OCI-LY7 (cell line): ENCODE measurements at regions not wholly inside any gene's neighbourhood (a gene's known extent, or its start where the extent isn't known, plus 50 kb on each side); places are given as distances from the start of the nearest gene placed in this dataset.

ENCODE experiments used
- CTCF ChIP-seq: fragments of 200-600 bp; sonication (generic); conservative IDR thresholded peaks from 2 replicates; pipeline ENCODE4 v1.5.1; 2014; ENCODE audit warnings: mild to moderate bottlenecking, antibody characterized with exemption, low read length, moderate library complexity, mixed read lengths
- EZH2phosphoT487 ChIP-seq: fragments of 200-600 bp; sonication (generic); IDR thresholded peaks from 2 replicates; pipeline ENCODE4 v1.6.1; 2018; ENCODE audit warnings: low read depth, borderline replicate concordance, mild to moderate bottlenecking, mixed run types, antibody characterized with exemption, low read length, moderate library complexity, mixed read lengths

- TF ChIP-seq CTCF (no peak), EZH2phosphoT487 (no peak)
Measured at GRCh38 chr21:28427394-28428022, 565.2 kb downstream of the LTN1 start.
